ENCODE measurements at regions not wholly inside any gene's neighbourhood (a gene's known extent, or its start where the extent isn't known, plus 50 kb on each side); places are given as distances from the start of the nearest gene placed in this dataset.

DNA sequence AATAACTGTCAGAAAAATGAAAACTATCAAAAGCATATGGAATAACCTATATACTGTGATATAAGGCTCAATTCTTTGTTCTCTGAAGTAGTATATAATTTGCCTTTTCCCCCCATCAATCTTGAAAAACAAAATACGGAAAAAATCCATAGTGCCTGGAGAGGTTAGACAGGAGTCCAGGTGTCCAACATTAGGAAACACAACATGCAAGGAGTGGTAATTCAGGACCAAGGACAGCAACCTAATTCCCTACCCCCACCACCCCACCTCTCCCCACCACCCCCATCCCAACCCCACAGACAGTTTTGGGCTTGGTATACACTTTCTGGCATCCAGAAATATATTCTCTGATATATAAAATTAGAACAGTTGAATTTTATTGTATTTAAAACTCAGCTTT, 55.1 kb upstream of the SLC25A26 start:
- no peak for DNase-seq (ENCODE audit: low spot score)

DNA sequence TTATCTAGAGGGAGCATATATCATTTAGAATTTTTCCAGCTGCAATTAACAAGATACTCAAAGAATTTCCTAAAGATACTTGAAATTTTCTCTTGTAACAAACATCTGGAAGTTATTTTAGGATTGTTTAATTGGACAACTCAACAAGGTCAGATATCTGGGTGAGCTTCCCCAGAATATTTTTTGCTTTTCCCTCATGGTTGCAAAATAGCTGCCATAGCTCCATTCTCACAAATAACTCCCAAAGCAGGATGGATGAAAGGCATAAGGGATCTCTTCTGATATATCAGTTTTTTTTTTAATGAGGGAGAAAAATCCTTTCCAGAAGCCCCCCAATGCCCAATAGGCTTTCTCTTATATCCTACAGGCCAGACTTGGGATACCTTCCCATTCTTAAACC, 56.6 kb upstream of the SLC25A26 start:
- no peak for DNase-seq (ENCODE audit: low spot score)

DNA sequence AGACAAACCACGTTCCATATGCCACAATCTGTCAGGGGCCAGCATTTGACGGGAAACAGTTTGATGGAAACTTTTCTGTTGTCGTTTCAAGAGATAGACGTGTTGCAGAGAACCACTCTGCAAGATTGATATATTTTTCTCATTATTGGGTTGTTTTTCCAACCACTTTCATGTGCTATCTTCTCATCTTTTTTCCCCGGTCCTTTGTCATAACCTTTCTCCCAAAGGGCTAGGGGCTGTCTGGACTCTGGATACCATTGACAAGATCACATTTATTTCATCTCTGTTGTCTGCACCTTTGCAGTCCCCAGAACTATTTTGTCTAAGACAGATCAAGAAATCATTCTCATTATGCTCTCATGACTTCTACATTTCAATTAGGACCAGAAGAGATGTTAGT, 57.6 kb upstream of the SLC25A26 start:
- no peak for DNase-seq (ENCODE audit: low spot score)

DNA sequence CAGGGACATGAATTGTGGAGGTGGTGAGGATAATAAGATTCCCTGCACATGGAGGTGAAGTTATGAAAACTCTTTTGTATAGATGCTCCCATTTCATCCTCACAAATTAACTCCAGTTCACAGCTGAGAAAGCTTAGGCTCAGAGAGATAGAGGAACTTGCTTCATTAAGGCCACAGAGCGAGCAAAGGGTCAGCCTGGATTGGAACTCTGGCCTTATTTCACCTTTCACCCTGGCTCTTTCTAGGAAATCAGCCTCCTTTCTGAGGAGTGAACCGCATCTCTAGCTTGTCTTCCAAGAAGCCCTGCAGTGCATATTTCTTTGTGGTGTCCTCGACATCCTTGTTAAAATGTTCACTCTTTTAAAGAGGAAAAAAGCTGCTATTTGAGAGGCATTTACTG, 58.0 kb upstream of the SLC25A26 start:
- DNase-seq (ENCODE audit: low spot score): no peak

DNA sequence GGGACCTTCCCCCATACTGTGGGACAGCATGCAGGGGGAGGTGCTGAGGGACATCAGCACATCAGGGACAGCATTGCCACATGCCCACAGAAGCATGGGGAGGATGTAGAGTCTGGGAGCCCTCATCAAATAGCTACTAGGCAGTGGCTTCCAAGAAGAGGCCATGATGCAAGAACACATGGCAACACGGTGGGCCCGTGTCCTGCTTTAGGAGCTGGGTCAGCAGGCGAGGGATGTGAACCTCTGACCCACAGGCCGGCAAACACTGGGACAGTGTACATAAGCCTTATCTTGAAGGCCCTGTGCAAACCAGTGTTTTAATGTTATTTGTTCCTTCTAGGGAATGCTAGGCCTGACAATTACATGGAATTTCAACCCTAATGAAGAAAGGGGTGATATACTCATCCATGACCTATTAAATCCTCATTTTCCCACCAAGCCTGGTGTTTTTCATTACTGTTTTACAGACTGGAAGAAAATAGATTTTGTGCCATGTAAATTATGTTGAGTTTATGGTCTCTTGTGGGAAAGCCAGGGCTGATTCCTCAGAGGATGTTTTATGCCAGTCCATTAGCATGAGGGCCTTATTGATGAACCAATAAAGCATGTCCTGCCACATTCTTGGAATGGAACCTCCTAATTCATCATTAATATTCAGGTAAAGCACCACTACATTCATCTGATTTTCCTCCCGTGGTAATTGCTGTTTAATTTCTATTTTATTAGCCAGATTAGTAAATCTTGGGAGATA, 61.7 kb upstream of the SLC25A26 start:
- DNase-seq (ENCODE audit: low spot score): no peak

DNA sequence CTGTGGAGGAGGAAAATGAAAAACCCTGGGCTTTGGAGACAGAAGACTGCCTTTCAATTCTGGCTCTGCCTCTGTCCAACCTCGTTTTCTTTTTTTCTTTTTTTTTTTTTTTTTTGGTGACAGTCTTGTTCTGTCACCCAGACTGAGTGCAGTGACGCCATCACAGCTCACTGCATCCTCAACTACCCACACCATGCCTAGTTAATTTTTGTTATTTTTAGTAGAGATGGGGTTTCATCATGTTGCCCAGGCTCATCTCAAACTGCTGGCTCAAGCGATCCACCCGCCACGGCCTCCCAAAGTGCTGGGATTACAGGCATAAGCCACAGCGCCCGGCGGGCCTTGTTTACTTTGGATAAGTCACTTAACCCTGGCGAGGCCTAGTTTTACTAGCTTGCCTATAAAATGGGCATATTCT, 66.3 kb upstream of the SLC25A26 start:
- no peak for DNase-seq (ENCODE audit: low spot score)

DNA sequence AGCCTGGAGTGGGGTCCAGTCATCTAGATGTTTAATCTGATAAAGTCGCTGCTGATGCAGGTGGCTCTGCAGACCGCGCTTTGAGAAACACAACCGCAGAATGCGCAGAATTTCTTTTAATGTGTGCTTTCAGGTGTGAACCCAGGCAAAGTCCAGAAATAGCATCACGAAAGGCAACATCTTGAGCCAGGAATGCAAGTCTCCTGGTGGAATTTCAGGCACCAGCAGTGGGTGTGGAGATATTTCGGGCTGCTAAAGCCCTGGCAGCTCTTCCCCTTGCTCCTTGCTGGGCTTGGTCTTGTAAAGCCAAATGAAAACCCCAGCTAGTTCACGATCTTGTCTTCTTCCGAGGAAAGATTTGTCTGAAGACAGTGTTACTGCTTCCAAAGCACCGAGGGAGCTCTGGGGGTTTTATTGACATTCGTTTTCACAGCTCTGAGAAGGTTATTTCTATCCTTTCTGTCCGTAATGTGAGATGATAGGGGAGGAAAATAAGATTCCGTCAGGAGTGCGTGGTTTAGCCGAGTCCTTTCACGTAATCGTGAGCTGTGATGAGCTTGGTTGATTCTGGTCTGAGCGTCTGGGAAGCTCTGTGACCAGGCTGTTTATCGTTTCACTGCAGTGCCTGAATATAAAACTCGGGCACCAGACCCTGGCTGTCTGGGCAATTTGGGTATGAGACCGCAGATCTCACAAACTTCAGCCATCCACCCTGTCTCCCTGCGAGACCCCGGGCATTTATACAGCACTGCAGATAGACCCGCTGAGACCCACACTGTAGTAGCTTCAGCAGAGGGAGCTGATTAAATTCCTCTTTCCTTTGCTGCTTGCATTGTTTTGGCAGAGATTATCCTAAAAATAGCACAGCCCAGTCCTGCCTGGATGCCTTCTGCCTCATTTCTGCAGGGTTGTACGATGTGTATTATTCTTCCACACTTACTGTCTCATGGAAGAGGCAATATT, 67.0 kb upstream of the SLC25A26 start:
- no peak for DNase-seq (ENCODE audit: low spot score)

DNA sequence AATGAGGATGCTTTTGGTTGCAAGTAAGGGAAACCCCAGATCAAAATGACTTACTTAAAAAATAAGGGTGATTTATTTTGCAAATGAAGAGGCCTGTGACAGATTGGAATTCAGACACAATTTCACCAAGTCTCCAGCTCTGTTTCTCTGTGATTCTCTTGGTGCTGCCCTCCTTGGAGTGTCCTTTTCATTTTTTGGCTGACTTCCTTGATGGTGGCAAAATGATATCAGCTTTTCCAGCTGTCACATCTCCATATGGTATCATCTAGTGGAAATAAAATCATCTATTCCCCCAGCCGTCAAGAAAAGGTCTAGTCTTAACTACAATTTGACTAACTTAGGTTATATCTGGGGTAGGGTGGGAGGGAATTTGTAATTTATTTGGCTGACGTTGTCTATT, 68.5 kb upstream of the SLC25A26 start:
- DNase-seq (ENCODE audit: low spot score): no peak

DNA sequence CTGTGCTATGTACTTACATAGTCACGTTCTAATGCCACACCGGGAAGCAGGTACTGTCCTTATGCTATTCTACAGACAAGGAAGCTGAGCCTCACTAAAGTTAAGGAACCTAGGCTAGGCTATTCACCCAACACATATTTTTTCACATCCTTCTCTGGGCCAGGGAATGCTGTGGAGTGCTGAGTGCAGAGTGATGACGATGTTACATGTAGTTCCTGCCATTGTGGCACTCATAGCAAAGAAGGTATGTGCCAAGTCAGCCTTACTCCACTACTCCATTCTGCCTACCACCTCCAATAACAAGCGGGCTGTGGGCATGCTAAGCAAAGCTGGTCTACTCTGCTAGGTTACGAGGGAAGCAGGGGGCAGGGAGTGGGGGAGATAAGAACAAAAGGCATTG, 69.8 kb upstream of the SLC25A26 start:
- no peak for DNase-seq (ENCODE audit: low spot score)

DNA sequence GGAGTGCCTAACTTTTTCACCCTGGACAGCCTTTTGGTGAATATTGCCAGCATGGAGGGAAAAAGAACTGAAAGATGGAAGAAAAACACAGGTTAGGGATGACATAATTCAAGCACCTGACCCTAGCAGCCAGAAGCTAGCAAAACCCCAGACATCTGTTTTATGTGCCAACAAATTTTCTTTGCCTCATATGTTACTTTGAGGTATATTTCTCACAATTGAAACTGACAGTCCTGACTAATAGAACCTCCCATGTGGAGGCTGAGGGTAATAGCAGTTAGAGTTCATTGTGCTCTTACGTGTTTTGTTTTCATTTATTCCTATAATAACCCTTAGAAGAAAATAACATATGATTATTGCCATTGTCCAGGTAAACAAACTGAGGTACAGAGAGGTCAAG, 71.5 kb upstream of the SLC25A26 start:
- no peak for DNase-seq (ENCODE audit: low spot score)

DNA sequence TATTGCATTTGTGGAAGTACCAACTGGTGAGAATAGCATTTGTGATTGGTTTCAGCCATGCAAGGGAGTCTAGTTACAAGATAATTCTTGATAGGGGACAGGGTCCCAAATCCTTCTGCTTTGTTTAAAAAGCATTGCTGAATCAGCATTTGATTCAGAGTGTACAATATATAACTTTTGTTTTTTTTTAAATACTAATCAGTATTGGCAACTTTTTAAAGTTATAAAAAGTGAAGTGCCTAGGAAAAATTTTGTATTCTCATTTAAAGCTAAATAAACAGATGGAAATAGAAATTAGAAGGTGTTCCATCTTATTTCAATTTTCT, 75.4 kb upstream of the SLC25A26 start:
- DNase-seq (ENCODE audit: low spot score): no peak

DNA sequence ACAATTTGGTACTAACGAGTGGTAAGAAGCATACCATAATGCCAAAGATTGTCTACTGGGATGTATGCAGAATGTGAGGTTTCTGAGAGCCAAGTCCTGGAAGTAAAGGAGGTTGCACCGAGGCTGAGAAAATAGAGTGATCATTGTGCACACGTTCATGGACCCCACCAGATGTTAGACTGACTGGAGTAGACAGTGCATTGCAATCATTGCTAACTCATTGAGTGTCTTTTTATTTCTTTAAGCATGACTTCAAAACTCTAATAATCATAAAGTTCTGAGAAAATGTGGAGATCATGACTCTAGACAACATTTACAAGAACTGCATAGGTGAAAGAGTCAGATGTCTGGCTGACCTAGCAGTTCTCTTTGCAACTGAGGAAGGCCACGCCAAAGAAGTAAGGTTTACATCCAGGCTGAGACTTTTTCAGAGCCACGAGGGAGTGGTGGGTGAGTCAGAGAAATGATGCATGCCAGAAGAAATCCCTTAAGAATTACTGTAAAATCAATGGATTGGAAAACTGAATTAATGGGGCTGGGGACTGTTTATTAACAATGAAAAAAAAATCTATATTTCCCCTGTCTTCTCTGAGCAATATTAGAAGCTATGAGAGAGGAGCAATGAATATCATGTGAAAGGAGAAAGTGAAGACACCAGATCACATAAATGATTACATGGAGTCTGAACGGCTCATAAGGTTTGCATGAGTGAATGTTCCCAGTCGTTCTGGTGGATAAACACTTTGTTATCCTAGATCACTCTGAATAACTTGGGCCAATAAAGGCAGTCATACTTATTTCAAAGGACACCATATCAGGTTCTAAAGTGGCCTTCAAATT, 76.0 kb upstream of the SLC25A26 start:
- DNase-seq (ENCODE audit: low spot score): no peak

DNA sequence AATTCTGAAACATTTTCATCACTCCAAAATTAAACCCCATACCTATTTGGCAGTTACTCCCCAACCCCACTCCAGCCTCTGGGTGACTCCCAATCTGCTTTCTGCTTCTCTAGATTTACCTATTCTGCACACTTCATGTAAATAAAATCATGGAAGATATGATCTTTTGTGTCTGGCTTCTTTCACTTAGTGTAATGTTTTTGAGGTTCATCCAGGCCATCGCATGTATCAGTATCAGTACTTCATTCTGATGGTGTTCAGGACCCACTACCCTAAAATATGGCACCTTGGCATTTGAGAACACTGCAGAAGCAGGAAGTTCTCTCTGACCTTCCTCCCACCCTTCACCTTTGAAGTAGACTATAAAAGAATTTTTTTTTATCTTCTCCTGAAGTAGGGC, 78.7 kb upstream of the SLC25A26 start:
- no peak for DNase-seq (ENCODE audit: low spot score)

DNA sequence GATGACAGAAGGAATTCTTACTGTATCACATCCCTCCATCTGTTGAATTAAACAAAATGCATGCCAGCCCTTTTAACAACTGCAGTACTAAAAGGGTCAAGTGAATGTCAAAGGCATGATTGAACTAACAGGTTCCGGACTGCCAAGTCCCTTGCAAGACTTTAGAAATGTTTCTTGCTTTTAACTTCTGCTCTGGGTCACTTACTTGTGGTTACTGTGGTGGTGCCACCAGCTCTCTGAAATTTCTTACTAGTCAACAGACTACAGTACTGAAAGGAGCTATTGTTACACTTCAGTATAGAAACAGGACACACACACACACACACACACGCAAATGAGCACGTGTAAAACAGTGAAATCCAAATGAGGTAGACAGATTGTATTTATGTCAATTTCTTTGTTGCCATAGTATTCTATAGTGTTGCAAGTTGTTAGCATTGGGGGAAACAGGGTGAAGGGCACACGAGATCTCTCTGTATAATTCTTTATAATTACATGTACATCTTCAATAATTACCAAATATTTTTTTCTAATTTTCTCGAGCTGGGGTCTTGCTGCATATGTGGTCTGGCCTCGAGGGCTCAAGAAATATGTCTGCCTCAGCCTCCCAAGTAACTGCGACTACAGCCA, 79.9 kb upstream of the SLC25A26 start:
- DNase-seq (ENCODE audit: low spot score): peak; percentile 72

DNA sequence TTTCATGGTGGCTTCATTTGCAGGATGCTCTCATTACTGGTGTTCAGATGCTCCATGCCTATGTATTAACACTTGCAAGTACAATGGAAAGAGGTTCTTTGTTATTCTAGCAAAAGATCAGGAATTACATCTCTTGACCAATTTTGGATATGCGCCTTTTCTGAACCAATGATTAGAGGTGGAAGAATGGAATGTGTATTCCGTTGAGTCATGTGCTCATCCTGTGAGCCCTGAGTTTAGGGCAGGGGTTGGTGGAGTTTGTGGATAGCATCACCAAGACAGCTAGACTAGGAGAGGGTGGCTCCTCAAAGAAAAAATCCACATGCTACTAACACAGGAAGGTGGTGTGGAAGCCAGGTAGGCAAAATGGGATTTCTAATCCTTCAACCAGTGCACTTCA, 80.7 kb upstream of the SLC25A26 start:
- no peak for DNase-seq (ENCODE audit: low spot score)

DNA sequence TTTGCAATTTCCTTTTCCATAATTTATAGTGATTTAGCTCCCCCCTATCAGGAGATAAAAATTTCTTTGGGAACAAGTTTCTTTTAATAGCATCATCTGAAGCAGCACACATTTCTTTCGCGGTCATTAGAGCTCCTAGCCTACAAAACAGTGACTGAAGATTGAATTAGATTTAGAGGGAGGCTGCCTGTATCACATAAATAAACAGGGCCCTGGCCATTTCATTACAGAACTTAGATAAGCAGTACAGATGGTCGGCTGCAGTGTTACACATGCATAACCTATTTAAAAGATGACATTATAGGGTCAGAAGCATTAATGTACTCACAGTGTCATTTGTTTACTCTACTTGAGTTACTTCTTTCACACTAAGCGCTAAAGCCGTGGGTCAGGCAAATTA, 81.4 kb upstream of the SLC25A26 start:
- no peak for DNase-seq (ENCODE audit: low spot score)

DNA sequence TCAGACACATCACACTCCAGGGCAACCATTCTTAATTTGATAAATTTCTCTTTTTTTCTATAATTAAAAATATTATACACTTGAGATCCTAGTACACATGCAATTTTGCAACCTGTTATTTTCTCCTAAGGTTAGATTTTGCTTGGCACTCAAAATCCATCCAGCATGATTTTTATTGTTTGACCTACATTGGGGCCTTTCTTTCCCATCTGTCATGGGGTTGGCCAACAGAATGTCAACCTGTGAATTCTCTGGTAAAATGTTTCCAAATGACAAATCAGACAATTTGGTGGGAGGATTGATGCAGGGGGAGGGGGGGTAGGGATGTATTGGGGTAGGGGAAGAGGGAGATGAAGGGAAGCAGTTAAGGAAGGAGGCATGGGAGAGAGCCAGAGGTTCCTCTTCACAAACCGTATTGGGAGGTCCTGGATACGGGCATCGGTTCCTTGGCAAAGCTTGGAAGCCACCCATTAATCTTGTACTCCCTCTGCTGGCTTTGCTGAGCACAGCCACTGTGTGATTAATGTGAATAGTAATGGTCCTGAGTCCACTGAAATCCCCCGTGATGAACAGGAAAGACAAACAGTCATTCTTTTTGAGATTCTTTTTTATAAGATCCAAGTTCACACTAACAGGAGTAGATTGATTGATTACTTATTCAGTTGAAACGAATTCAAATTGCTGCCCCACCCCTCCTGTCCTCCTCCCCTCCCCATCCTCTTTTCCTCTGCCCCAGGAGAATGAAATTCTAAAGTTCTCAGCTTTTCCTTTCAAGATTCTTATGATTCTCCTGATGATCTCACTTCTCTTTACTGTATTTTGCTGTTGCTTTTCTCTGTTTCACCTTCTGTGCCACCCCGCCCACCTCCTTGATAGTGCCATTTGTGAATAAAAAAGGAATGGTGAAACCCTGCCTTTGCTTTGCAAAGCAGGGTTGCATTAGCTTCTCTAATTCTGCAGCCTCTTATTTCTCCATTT, 82.2 kb upstream of the SLC25A26 start:
- peak; percentile 34 for DNase-seq (ENCODE audit: low spot score)

DNA sequence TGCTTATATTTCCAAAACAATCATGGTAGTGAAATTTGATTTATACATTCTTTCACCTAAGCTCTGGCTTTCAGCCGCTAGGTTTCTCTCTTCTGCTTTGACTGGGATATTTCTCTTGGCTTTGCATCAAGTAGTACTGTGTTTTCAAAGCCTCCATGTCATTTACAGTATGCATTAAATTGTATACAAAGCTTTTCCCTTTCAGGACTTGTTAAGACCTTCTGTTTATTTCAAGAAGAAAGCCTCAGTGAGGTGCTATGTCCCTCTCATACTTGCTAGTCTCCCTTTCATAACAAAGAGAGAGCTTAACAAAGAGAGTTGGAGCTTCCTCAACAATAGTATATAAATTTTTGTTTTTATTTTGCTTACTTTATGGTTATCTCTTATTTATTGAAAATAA, 84.2 kb upstream of the SLC25A26 start:
- no peak for DNase-seq (ENCODE audit: low spot score)

DNA sequence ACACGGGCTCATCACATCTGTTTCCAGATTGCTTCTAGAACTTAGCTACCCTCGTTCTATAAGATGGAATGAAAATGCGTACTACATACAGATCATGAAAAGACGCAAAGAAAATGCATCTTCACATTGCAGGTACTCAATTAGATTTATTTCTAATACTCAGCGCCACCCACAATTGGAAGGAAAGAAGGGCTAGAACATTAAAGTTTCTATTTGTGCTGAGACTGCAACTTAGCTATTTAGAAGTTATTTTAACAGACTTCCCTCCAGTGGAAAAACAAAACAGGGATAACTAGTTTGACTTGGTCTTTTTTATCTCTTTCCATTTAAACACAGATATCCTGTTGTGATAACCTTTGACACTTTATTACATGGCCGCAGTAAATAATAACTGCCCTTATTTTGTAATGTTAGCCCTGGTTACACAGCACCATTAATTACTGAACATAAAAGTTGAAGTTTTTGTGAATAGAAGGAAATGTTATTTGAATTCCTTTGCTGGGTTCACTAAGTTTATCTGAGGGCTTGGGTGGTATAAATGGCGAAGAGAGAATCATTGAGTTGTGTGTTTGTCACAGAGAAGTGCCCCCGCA, 86.9 kb upstream of the SLC25A26 start:
- DNase-seq (ENCODE audit: low spot score): no peak

DNA sequence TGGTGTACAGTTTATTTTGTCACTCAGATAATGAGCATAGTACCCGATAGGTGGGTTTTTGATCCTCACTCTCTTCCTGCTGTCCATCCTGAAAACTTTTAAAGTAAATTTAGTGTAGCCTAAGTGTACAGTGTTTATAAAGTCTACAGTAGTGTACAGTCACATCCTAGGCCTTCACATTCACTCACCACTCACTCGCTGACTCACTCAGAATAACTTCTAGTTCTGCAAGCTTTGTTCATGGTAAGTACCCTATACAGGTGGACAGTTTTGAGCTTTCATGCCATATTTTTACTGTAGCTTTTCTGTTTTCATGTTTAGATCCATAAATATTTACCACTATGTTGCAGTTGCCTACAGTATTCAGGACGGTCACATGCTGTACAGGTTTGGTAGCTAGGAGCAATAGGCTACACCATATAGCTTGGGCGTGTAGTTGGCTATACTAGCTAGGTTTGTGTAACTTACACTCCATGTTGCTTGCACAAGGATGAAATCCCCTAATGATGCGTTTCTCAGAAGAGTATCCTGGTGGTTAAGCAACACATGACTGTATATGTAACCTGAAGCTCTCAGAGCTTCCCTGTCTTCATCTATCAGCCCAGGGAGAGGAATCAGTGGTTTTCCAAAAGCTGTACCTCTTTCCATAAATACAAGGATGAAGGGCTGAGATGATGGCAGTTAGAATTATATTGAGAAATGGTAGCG, 87.6 kb upstream of the SLC25A26 start:
- no peak for DNase-seq (ENCODE audit: low spot score)

Data from H4 (cell line).